Peyer's patch (tissue), 4 donors: ENCODE measurements at regions not wholly inside any gene's neighbourhood (a gene's known extent, or its start where the extent isn't known, plus 50 kb on each side); places are given as distances from the start of the nearest gene placed in this dataset.

Experiments used
- POLR2A ChIP-seq, 2 donors: fragments of 450-650 bp; IDR thresholded peaks; one replicate each; pipeline ENCODE4 v1.5.1; 2017; ENCODE audit warnings: antibody characterized with exemption in 2 of 2, mild to moderate bottlenecking in 2 of 2, moderate library complexity in 2 of 2
- TF ChIP-seq, protein P1 (sequence below), 6 experiments: fragments of 450-650 bp in 4 of 6; fragments of 200-600 bp in 2 of 6; sonication (generic) in 1 of 6; IDR thresholded peaks; one replicate each; pipeline ENCODE4 v1.5.1; 2017 to 2019; ENCODE audit warnings: antibody characterized with exemption in 6 of 6, mild to moderate bottlenecking in 3 of 6, moderate library complexity in 1 of 6

DNA sequence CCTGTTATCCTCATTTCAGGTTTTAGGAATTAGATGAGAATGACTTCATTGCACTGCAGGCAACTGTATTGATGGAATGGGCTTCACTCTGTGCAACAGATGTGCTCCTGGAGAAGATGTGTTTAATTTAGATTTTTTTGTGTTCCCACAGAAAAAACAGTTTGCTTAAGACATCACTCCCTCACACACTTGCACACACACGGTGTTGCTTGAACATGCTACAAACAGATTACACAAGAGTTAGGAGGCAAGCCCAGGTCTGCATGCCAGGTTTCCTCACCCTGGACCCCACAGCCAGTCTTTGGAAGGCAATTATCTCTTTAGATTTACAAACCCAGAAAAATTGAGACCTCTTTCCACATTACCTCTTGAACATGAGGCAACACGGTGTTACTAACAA is 93.7 kb upstream of the KLHL29 start:
- TF ChIP-seq, protein P1, sequence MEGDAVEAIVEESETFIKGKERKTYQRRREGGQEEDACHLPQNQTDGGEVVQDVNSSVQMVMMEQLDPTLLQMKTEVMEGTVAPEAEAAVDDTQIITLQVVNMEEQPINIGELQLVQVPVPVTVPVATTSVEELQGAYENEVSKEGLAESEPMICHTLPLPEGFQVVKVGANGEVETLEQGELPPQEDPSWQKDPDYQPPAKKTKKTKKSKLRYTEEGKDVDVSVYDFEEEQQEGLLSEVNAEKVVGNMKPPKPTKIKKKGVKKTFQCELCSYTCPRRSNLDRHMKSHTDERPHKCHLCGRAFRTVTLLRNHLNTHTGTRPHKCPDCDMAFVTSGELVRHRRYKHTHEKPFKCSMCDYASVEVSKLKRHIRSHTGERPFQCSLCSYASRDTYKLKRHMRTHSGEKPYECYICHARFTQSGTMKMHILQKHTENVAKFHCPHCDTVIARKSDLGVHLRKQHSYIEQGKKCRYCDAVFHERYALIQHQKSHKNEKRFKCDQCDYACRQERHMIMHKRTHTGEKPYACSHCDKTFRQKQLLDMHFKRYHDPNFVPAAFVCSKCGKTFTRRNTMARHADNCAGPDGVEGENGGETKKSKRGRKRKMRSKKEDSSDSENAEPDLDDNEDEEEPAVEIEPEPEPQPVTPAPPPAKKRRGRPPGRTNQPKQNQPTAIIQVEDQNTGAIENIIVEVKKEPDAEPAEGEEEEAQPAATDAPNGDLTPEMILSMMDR (IDR thresholded peaks at IDR 0.05) = no peak
- no peak for TF ChIP-seq POLR2A (IDR thresholded peaks at IDR 0.05)
